ENCODE measurements at regions not wholly inside any gene's neighbourhood (a gene's known extent, or its start where the extent isn't known, plus 50 kb on each side); places are given as distances from the start of the nearest gene placed in this dataset.

DNA sequence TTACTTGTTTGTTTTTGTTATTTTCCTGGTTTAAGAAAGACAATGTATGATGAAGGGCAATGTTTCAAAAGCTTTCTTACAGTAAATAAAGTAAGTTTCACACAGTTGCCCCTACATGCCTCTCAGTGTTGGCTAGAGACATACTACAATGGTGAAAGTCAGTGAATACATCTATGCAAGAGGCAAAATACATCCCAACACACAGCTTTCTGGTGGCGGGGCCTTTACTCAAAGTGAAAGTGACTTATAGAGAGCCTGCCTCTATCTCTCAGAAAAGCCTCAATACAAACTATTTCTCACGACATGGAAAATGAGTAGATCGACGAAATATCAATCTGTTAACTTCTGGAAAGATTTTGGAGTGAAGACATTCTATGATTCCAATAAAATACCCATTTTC lies 122.3 kb downstream of the SLC30A10 start:
- Mint-ChIP-seq H3K27me3 (ENCODE audit: unreplicated experiment) (no peaks in the 10 kb centered on the region), H3K4me1 (ENCODE audit: low read depth, unreplicated experiment) (no peaks in the 10 kb centered on the region), H3K4me3 (ENCODE audit: unreplicated experiment) (no peak overlapping the region), H3K9me3 (ENCODE audit: unreplicated experiment) (peaks cover 3% of the 10 kb centered on the region), H3K36me3 (ENCODE audit: unreplicated experiment) (no peaks in the 10 kb centered on the region), H3K27ac (ENCODE audit: unreplicated experiment) (no peak overlapping the region)
- no peak for TF ChIP-seq CTCF (IDR thresholded peaks at IDR 0.05; ENCODE audit: partially characterized antibody, unreplicated experiment)
- no peak for DNase-seq

DNA sequence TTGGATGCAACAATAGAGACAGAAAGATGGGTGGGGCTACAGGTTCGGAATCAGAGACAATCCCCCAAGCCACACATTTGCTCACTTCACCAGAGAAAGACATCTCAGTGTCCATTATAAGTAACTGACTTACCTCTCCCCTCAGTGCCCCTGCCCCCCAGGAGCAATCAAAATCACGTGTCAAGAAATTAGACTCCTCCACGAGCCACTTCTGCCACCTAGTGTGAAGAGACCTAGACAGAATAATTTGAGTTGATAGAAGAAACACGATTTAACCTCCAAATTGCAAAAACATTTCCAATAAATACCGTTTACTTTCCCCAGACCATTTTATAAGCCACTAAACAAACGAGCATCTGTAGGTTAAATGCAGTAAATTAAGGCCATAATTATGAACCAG lies 123.2 kb downstream of the SLC30A10 start:
- TF ChIP-seq CTCF (IDR thresholded peaks at IDR 0.05; ENCODE audit: partially characterized antibody, unreplicated experiment) = no peak
- Mint-ChIP-seq H3K27me3 (ENCODE audit: unreplicated experiment) (no peaks in the 10 kb centered on the region), H3K4me3 (ENCODE audit: unreplicated experiment) (no peak overlapping the region), H3K9me3 (ENCODE audit: unreplicated experiment) (peaks cover 3% of the 10 kb centered on the region), H3K36me3 (ENCODE audit: unreplicated experiment) (no peaks in the 10 kb centered on the region), H3K27ac (ENCODE audit: unreplicated experiment) (no peak overlapping the region), H3K4me1 (ENCODE audit: low read depth, unreplicated experiment) (no peaks in the 10 kb centered on the region)
- DNase-seq = no peak

- no peak for DNase-seq
- Mint-ChIP-seq H3K4me3 (ENCODE audit: unreplicated experiment) (no peak overlapping the region), H3K27me3 (ENCODE audit: unreplicated experiment) (no peaks in the 10 kb centered on the region), H3K27ac (ENCODE audit: unreplicated experiment) (no peak overlapping the region), H3K4me1 (ENCODE audit: low read depth, unreplicated experiment) (no peaks in the 10 kb centered on the region), H3K9me3 (ENCODE audit: unreplicated experiment) (peaks cover 3% of the 10 kb centered on the region), H3K36me3 (ENCODE audit: unreplicated experiment) (no peaks in the 10 kb centered on the region)
- no peak for TF ChIP-seq CTCF (IDR thresholded peaks at IDR 0.05; ENCODE audit: partially characterized antibody, unreplicated experiment)
Measured at GRCh38 chr1:219801156-219801820, 127.1 kb downstream of the SLC30A10 start.

GRCh38 chr1:219798283-219799030 lies 129.9 kb downstream of the SLC30A10 start:
- Mint-ChIP-seq H3K27ac (ENCODE audit: unreplicated experiment) (no peak overlapping the region), H3K4me3 (ENCODE audit: unreplicated experiment) (no peak overlapping the region), H3K36me3 (ENCODE audit: unreplicated experiment) (no peaks in the 10 kb centered on the region)

More at GRCh38 chr1:219798283-219799030, 129.9 kb downstream of the SLC30A10 start:
- DNase-seq = no peak
- no peaks in the 10 kb centered on the region for H3K4me1 Mint-ChIP-seq (ENCODE audit: low read depth, unreplicated experiment)
- no peaks in the 10 kb centered on the region for H3K9me3 Mint-ChIP-seq (ENCODE audit: unreplicated experiment)
- no peak for TF ChIP-seq CTCF (IDR thresholded peaks at IDR 0.05; ENCODE audit: partially characterized antibody, unreplicated experiment)
- H3K27me3 Mint-ChIP-seq (ENCODE audit: unreplicated experiment) = no peaks in the 10 kb centered on the region

All from glutamatergic neuron (in vitro differentiated cells).